GM21381 (cell line): ENCODE measurements at regions not wholly inside any gene's neighbourhood (a gene's known extent, or its start where the extent isn't known, plus 50 kb on each side); places are given as distances from the start of the nearest gene placed in this dataset.

Experiments used
- ATAC-seq: cut with Tn5 transposase; IDR thresholded peaks from one replicate; pipeline ENCODE4 v1.9.1; 2021; ENCODE audit warnings: mild to moderate bottlenecking, moderate library complexity; ENCODE audit not compliant: unreplicated experiment

DNA sequence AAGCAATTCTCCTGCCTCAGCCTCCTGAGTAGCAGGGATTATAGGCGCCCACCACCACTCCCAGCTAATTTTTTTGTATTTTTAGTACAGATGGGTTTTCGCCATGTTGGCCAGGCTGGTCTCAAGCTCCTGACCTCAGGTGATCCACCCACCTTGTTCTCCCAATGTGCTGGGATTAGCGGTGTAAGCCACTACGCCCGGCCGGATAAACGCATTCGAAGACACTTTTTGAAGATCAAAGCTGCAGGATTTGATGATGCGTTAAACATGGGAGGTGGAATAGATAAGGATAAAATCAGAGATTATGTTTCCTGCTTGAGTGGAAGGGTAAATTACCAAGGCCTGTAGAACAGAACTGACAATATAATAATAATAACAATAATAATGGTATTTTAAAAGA lies 389.4 kb upstream of the POU3F1 start:
- no peak for ATAC-seq

DNA sequence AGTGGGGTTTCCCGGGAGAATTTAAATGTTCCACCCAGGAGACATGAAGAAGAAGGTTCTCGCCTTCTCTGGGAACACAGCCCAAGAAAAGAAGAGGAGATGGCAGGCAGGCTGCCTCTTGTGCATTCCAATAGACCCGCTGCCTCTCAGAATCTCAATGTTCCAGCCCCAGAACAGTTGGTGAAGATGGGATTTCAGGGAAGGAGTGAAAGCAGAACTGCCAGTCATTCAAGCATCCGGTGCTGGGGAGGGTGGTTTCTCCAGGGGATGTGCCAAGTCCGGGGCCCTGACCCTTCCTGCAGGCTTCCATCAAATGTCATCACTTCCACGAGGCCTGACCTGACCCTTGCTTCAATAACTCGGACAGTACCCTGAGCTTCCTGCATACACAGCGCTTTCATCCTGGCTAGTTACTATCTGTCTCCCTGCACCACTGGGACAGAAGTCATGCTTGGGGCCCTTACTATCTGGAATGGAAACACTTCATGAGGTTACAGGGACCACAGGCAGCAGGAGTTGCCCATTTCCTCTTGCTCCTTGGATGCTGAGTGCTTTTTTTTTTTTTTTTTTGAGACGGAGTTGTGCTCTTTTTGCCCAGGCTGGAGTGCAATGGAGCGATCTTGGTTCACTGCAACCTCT lies 386.6 kb upstream of the POU3F1 start:
- ATAC-seq: no peak

DNA sequence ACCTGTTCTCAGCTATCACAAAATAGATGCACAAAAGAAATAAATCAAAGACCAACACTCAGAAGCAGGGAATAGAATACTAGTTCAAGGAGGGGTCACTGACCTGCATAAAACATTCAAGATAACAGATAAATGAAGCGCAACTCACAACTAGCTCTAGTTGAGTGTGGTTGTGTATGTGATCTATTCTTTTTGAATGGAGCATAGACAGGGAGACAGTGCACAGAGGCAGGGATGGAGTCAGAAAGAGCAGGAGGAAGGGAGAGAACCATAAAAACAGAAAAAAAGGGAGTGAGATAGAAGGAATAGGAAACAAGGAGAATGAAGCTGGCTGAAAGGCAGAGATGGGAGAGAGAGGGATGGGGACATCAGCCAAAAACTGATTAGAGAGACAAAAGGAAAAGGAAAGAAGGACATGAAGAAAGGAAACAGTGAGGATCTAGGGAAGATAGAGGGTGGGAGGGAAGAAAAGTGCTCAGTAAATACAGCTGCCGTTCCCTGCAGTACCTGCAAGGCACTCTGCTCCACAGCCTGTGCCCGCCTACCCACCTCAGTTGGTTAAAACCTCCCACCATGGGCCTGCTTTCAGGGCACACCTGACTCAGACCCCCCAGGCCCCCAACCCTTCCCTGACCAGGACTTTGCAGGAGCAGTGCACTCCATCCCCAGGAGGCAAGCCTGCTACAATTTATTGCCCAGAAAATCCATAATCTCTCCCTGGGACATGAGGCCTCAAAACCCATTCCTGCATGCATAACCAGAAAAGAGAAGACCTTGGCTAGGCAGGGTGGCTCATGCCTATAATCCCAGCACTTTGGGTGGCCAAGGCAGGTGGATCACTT lies 385.2 kb upstream of the POU3F1 start:
- no peak for ATAC-seq

DNA sequence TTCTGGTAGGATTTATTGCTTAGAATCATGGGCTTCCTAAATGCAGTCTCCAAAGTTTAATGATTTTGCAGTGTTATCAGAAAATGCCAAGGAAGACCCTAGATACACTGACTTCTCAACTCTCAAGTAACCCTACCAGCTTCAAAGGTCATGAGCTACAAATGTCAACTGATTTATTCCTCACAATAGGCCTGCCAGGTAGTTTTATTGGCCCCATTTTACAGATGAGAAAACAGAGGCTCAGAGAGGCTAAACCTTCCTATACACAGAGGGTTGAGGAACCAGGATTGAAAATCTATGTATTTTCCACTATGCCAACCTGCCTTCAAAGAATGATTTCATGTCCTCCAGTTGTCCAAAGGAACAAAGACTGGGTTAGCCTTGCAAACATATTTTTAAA lies 384.4 kb upstream of the POU3F1 start:
- no peak for ATAC-seq

DNA sequence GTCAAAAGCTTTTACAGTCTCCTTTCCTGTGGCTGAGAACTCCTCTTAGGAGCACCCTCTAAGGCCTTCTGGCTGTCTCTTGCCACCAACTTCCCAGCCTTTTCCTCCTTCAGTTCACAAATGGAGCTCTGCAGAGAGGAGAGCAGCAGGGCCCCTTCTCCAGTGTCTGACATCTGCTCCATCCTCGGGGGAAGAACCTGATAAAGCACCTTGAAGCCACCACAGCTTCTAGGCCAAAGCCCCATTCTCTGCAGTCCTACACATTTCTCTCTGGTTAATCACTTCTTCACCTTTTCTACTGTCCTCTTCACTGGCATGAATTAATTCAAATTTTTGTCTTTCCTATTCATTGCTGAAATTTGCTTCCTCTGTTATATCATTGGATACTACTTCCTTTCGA lies 378.1 kb upstream of the POU3F1 start:
- ATAC-seq: no peak

DNA sequence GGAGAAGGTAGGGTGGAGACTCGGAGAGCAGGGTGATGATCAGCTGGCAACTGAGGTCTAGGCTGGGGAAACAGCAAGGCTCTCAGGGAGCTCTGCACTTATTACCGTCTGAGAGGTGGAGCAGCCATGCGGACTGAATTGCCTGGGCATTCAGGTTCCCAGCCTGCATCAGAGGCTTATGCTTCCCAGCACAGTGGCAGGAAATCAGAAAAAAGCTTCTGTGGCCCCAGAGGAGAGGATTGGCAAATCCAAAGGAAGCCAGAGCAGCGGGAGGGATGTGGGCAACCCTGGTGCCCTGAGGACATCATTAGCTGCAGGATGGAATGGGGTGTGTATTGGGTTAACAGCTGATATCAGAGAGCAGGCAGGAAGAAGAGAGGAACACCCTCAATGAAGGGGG lies 374.1 kb upstream of the POU3F1 start:
- ATAC-seq: no peak

DNA sequence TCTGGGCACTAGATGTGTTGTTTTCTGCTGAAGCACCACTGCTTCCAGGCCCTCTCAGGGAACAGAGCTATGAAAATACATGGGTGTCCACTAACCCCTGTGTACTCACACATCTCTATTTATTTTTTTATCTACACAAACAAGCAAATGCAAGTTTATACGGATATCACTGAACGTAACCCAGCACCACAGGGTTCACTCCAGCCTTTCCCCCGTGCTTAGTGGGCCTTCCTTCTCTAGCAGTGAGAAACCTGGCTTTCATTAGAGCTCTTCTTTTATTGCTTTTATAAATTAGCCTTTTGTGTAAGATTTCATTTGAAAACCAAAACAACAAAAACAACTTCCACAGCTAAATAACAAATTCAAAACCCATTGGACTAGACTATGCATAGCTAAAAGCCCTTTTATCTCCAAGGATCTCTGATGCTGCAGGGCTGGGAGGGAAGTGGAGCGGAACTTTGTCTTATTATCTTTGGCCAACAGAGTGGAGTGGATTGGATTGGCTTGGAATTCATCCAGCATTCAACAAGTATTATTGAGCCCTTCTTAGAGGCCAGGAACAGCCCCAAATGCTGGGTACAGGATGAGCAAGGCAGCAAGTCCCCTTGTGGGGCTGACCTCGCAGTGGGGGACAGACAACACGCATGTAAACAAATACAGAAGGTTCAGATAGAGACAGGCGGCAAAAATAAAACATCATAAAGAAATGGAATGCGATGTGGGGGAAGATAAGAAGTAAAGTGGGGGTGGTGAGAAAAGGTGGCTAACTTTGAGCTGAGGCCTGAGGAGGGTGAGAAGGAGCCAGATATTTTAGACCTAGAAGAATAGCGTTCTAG lies 371.8 kb upstream of the POU3F1 start:
- ATAC-seq: no peak

DNA sequence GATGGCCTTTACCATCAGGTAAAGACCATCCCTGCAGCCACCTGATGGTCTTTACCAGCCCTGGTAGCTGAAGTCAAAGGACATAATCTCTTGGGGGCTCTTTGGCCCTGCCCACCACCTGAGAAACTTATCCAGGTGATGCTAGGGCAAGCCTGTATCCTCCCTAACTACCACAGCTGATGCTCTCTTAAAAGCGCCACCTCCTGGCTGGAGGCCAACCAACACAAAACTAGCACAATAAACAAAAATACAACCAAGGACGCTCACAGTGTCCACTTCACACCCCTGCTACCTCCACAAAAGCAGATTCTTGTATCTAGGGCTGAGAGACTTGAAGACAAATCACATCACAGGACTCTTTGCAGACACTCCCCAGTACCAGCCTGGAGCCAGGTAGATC lies 357.1 kb upstream of the POU3F1 start:
- ATAC-seq: no peak

DNA sequence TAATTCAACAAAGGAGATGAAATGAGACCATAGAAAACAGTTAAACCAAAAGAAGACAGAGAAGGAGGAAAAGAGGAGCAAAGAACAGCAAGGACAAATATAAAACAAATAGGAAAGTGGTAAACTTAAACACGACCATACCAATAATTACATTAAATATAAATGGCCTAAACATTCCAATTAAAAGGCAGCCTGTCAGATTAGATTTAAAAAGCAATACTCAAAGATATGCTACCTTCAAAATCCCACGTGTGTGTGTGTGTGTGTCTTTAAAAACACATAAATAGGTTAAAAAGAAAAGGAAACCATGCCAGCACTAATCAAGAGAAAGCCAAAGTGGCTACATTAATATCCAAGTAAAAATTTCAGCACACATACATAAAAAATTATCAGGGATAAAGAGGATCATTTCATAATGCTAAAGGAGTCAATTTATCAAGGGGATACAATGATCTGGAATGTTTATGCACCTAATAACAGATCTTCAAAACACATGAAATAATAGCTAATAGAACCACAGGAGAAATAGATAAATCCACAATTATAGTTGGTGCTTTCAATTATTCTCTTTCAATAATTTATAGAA lies 355.7 kb upstream of the POU3F1 start:
- no peak for ATAC-seq

DNA sequence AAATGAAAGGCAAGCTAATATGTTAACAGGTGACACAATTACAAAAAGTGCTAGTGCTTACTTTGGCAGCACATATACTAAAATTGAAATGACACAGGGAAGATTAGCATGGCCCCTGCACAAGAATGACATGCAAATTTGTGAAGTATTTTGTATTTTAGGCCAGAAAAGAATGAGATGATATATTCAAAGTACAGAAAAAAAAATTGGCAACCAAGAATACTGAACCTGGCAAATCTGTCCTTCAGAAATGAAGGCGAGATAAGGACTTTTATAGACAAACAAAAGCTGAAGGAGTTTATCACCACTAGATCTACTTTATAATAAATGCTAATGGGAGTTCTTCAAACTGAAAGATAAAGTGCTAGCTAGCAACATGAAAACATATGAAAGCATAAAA lies 350.0 kb upstream of the POU3F1 start:
- no peak for ATAC-seq

DNA sequence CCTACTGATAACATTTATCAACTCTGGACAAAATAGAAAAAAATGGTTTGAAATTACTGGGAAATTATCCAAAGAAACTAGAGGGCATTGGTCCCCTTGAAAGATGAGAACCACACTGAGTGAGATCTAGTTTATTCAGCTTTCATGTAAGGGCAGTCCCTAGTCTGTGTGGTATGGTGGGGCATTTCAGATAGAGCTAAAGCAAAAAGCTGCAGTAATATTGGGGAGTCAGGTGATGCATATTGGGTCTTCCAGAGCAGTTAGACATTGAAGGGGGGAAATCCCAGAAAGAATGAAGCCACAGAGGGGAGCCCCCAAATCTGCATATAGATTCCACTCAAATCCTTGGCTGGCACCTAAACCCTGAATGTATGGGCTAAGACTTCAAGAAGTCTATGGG lies 347.7 kb upstream of the POU3F1 start:
- ATAC-seq: no peak

DNA sequence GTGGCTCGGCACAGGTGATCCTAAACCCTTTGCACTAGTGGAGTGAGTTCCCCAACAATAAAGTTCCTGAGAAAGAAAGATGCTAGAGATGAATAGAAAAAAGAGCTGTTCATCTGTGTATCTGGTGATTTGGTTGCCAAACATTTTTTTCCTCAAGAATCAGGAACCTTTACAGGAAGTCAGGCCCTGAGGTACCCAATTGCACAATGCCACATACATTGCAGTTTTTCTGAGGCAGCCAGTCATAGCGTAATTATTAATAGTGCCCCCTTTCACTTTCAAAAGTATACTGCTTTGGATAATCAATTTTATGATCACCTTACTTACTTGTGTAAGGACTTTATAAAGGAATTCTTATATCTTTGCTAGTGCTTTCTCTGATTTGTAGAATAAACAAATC lies 346.3 kb upstream of the POU3F1 start:
- ATAC-seq: no peak

DNA sequence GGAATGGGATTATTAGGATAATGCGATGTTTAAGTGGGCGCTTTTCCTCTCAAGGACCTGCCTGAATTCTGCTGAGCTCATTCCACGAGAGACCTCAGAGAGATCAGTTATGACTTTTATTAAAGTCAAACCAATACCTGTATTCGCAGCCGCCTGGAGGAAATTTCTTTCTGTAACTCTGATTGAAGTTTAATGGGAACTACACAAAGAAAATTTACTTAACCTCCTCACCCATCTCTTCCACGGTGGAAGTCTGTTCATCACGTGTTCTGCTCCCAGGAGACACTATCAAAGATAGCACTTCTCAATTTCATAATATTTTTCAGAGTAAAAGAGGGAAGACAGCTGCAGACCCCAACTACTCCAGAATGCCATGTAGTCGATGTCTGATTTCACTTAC lies 334.7 kb upstream of the POU3F1 start:
- no peak for ATAC-seq

DNA sequence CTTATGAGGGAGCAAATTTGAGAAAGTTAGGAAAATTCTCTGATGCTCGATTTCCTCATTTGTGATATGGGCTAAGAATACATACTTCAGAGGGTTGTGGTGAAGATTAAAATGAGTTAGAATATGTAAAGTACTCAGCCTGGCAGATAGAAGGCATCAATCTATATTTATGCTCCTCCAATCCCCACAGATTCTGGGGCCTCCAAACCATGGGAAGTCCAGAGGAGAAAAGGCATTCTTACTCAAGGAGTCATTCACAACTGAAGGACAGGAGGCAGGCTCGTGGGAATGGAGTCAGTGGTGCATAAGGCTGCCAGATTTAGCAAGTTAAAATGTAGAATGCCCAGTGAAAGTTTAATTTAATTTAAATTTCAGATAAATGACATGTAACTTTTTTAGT lies 330.0 kb upstream of the POU3F1 start:
- ATAC-seq: no peak

DNA sequence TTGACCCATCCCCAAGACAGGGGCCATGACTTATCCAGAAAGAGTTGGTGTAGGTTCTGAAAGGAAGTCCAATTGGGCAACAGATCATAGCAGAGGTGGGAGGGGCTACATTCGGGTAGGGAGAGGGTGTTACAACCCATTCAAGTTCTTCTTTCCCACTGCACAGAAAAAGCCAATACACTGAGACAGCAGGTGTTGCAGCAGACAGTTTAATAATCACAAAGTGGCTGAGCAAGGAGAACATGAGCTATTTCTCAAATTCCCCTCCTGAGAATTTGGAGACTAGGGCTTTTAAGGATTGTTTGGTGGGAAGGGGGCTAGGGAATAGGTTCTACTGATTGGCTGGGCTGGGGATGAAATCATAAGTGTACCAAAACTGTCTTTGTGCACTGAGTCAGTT lies 328.4 kb upstream of the POU3F1 start:
- no peak for ATAC-seq

DNA sequence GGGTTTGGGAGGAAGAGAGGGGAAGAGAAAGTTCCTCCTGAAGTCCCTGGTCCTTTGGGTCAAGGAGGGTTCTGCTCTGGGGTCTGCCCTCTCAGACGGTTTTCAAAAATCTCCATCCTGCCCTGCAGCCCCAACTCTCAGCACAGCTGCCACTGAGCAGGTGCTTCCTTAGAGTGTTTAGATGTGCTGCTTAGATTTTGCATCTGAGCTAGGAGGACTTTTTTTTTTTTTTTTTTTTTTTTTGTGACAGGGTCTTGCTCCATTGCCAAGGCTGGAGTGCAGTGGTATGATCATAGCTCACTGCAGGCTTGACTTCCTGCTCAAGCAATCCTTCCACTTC lies 324.9 kb upstream of the POU3F1 start:
- no peak for ATAC-seq

DNA sequence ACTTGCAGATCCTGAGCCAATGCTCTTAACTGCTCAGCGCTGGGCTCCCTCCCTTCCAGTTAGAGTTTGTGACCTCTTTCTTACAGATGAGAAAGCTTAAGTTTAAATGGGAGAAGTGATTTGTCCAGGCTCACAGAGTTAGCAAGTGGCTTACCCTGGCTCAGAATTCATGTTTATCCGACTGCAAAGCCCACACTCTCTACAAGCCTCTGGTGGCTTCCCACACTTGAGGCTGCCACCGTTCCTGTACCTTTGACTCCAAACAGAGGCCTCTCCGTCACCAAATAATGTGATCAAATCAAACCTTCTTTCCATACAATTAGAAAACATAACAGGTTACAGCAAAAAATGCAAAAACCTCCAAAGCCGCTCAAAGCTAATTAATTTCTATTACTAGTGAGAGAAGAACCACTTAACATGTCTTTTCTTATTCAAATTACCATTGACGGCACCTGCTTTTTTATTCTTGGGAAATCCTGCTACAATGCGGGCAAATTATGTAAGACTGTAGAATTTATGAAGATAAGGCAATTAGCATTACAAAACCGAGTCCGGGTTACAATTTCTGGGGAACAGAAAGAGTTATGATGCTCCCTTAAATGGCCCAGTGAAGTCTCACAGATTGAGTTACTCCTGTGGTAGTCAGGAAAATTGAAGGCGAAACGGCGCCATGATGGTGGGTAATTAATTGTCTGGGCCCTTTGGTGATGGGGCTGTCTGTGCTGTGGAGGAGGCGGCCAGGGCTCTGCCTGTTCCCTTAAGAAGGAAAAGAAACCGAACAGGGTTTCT lies 324.3 kb upstream of the POU3F1 start:
- no peak for ATAC-seq

DNA sequence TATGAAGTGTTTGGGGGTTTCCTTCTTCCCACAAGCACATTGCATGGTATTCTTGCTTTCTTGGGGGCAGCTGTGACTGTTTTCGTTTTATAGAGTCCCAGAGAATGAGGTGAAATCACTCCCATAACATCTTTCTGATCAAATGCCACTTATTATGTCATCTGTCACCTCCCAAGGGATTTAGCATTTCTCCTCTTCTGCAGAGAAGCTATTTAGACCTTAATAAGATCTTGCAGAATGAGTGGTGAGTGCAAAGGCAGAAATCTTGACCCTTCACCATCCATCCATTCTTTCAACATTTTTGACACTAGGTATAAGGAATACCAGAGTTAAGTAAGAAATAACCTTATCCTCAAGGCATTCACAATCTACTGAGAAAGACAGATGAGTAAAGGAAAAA lies 318.6 kb upstream of the POU3F1 start:
- no peak for ATAC-seq

DNA sequence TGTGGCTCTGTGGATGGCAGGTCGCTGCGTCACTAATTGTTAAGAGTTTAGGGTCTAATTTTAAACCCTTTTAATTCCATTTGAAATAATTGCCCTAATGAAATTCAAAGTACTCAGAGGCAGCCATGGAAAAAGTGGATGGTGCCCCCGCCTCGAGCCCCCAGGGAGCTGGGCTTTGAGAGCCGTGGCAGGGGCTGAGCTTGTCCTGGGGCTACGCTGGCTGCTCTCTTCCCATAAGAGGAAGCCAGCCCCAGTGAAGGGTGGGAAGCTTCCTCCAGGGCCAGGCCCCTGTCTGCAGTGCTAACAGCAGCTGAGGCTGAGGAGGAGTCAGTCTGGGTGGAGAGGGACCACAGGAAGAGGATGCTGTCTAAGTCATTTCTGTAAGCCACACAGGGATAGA lies 315.0 kb upstream of the POU3F1 start:
- no peak for ATAC-seq

DNA sequence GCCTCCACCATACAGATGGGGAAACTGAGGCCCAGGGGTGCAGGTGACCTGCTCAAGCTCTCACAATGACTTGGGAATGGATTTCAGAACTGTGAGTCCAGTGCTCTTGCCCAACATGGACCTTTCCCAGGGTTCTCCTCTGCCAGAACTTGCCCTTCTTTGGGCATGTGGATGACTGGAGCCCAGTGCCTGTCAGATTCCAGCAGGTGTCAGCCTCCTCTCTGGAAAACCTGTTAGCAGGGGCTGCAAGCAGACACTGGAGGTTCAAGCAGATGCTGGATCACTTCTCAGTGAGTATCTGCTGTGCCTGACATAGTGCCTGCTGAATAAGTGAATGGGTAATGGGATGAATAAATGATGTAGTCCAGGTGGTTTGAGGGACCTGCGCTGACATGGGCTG lies 314.2 kb upstream of the POU3F1 start:
- ATAC-seq: no peak

DNA sequence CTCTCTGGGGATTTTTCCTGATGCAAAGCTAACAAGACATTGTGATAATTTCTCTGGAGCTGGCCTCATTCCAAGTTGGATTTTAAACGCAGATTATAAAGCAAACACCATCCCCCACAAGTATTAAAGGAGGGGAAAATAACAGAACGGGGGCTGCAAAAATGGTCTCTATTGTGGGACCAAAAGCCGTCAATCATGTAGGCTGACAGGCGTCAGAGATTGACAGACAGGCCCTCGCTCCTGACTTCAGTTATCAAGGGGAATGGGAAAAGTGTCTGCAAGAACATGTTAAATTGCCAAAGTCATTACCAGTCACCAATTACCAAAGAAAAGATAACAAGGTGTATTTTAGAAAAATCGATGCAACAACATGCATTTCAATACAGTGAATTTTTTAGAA lies 307.4 kb upstream of the POU3F1 start:
- no peak for ATAC-seq
